ENCODE measurements at regions not wholly inside any gene's neighbourhood (a gene's known extent, or its start where the extent isn't known, plus 50 kb on each side); places are given as distances from the start of the nearest gene placed in this dataset.

DNA sequence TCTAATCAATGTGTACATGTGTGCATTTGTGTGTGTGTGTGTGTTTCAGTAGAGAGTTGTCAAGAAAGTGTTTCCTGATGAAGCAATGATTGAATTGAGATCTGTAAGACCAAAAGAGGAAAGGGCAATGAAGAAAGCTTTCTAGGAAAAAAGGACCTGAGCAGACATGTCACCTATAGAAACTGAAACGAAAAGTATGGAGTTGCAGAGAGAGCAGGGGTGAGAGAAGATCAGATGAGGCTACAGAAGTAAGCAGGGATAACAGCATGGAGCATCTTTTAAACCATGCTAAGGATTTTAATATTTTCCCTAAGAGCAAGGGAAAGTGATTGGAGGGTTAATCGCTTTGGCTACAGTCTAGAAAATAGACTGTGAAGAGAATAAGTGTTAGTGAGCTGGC lies 1459.4 kb upstream of the TENM4 start:
- DNase-seq (ENCODE audit: extremely low read depth, insufficient read length) = no peak
- TF ChIP-seq, protein P1, sequence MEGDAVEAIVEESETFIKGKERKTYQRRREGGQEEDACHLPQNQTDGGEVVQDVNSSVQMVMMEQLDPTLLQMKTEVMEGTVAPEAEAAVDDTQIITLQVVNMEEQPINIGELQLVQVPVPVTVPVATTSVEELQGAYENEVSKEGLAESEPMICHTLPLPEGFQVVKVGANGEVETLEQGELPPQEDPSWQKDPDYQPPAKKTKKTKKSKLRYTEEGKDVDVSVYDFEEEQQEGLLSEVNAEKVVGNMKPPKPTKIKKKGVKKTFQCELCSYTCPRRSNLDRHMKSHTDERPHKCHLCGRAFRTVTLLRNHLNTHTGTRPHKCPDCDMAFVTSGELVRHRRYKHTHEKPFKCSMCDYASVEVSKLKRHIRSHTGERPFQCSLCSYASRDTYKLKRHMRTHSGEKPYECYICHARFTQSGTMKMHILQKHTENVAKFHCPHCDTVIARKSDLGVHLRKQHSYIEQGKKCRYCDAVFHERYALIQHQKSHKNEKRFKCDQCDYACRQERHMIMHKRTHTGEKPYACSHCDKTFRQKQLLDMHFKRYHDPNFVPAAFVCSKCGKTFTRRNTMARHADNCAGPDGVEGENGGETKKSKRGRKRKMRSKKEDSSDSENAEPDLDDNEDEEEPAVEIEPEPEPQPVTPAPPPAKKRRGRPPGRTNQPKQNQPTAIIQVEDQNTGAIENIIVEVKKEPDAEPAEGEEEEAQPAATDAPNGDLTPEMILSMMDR (IDR thresholded peaks at IDR 0.05; ENCODE audit: insufficient read depth, low read length, poor library complexity, severe bottlenecking) = no peak
- Histone ChIP-seq H3K4me3 (replicated peaks; ENCODE audit: low read depth, low read length) (no peak overlapping the region), H3K27me3 (replicated peaks; ENCODE audit: control insufficient read depth, insufficient read depth, low read length) (no peaks in the 10 kb centered on the region), H3K36me3 (ENCODE audit: control insufficient read depth, insufficient read depth, low read length) (no peaks in the 10 kb centered on the region)

DNA sequence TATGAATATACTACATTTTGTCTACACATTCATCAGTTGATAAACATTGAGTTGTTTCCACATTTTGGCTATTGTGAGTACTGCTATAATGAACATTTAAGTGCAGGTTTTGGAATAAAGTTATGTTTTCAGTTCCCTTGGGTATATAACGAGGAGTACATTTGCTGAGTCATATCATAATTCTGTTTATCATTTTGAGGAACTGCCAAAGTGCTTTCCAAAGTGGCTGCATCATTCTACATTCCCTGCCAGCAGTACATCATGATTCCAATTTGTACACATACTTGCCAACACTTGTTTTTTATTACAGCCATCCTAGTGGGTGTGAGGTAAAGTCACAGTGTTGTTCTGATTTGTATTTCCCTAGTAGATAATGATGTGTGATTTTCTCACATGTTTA lies 1458.6 kb upstream of the TENM4 start:
- Histone ChIP-seq H3K4me3 (replicated peaks; ENCODE audit: low read depth, low read length) (no peak overlapping the region), H3K27me3 (replicated peaks; ENCODE audit: control insufficient read depth, insufficient read depth, low read length) (no peaks in the 10 kb centered on the region), H3K36me3 (ENCODE audit: control insufficient read depth, insufficient read depth, low read length) (no peaks in the 10 kb centered on the region)
- TF ChIP-seq, protein P1 (IDR thresholded peaks at IDR 0.05; ENCODE audit: insufficient read depth, low read length, poor library complexity, severe bottlenecking) = no peak
- no peak for DNase-seq (ENCODE audit: extremely low read depth, insufficient read length)

DNA sequence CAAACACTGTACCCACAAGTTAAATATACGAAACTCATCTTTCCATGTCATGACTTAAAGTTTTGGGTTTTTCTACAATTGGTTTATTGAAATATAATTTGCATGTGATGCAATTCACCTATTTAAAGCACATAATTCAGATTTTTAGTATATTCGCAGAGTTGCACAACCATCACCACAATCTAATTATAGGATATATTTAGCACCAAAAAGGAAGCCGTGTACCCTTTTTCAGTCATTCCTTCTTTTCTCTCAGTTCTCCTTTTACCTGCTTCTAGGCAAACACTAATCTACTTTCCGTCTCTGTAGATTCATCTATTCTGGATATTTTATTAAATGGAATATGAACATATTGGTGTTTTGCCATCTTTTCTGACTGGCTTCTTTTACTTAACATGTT lies 1458.1 kb upstream of the TENM4 start:
- TF ChIP-seq, protein P1 (IDR thresholded peaks at IDR 0.05; ENCODE audit: insufficient read depth, low read length, poor library complexity, severe bottlenecking) = no peak
- H3K27me3 ChIP-seq (replicated peaks; ENCODE audit: control insufficient read depth, insufficient read depth, low read length) = no peaks in the 10 kb centered on the region
- no peak overlapping the region for H3K4me3 ChIP-seq (replicated peaks; ENCODE audit: low read depth, low read length)
- DNase-seq (ENCODE audit: extremely low read depth, insufficient read length) = no peak
- no peaks in the 10 kb centered on the region for H3K36me3 ChIP-seq (ENCODE audit: control insufficient read depth, insufficient read depth, low read length)

DNA sequence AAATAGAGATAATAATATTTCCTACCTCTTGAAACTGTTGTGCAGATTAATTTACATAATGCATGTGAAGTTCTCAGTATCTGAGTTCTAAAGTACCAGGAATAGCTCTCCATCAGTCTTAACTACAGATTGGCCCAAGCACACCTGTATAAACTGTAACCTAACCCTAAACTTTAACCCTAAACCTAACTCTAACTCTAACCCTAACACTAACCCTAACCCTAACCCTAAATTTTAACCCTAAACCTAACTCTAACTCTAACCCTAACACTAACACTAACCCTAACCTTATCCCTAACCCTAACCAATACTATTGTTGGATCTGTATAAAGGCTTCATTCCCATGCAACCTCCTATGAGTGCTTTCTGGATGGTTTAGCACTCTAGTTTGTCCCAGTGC lies 1445.9 kb upstream of the TENM4 start:
- TF ChIP-seq, protein P1 (IDR thresholded peaks at IDR 0.05; ENCODE audit: insufficient read depth, low read length, poor library complexity, severe bottlenecking) = no peak
- Histone ChIP-seq H3K27me3 (replicated peaks; ENCODE audit: control insufficient read depth, insufficient read depth, low read length) (no peaks in the 10 kb centered on the region), H3K36me3 (ENCODE audit: control insufficient read depth, insufficient read depth, low read length) (no peaks in the 10 kb centered on the region), H3K4me3 (replicated peaks; ENCODE audit: low read depth, low read length) (no peak overlapping the region)
- DNase-seq (ENCODE audit: extremely low read depth, insufficient read length) = no peak

DNA sequence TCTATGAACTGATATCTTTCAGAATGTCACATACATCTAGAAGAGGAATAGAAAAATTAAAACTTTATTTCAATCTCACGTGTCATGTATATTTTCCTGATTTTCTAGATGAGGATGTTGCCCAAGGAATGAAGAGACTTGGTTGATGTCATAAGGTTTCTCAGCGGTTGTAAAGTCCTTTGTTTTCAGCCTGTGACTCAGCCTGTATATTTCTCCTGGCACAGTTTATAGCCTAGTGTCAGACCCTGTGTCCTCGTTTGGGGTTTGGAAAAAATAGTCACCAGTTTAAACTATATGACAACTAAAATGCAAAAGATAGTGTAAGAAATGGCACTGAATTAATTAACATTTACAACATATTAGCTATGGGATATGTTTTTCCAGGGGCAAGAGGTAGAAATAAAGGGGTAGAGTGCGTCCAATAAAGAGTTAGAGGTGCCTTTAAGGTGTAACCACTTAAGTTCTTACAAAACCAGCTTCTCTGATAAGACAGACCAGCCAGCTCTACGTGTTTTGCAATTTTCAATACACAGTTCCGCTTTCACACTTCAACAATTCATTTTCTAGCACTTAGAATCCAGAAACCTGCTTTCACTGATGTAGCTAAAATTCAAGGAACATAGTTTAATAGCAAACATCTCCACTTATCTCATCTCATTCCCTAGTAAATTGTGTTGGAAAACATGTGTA lies 1432.6 kb upstream of the TENM4 start:
- Histone ChIP-seq H3K27me3 (replicated peaks; ENCODE audit: control insufficient read depth, insufficient read depth, low read length) (no peaks in the 10 kb centered on the region), H3K4me3 (replicated peaks; ENCODE audit: low read depth, low read length) (no peak overlapping the region)
- DNase-seq (ENCODE audit: extremely low read depth, insufficient read length) = no peak

More for the DNA sequence above, 1432.6 kb upstream of the TENM4 start:
- H3K36me3 ChIP-seq (ENCODE audit: control insufficient read depth, insufficient read depth, low read length) = no peaks in the 10 kb centered on the region
- TF ChIP-seq, protein P1 (IDR thresholded peaks at IDR 0.05; ENCODE audit: insufficient read depth, low read length, poor library complexity, severe bottlenecking) = no peak

Measured in GM06990 (cell line).